ENCODE measurements at regions not wholly inside any gene's neighbourhood (a gene's known extent, or its start where the extent isn't known, plus 50 kb on each side); places are given as distances from the start of the nearest gene placed in this dataset.

GRCh38 chr4:82049294-82049693 lies 324.5 kb downstream of the HNRNPD start:
- no peak for TF ChIP-seq CTCF (conservative IDR thresholded peaks at IDR 0.05)
- no peak overlapping the region for H3K27ac ChIP-seq

GRCh38 chr4:82047731-82048130 lies 326.1 kb downstream of the HNRNPD start:
- no peak overlapping the region for H3K27ac ChIP-seq
- no peak for TF ChIP-seq CTCF (conservative IDR thresholded peaks at IDR 0.05)

GRCh38 chr4:82046796-82047195 lies 327.0 kb downstream of the HNRNPD start:
- H3K27ac ChIP-seq: no peak overlapping the region
- no peak for TF ChIP-seq CTCF (conservative IDR thresholded peaks at IDR 0.05)

- TF ChIP-seq CTCF (conservative IDR thresholded peaks at IDR 0.05): no peak
- H3K27ac ChIP-seq: no peak overlapping the region
Observed at GRCh38 chr4:82045267-82045666, 328.5 kb downstream of the HNRNPD start.

GRCh38 chr4:82044141-82044993 lies 329.4 kb downstream of the HNRNPD start:
- no peak overlapping the region; the same call in 1 of the 2 replicates for H3K27ac ChIP-seq
- no peak for TF ChIP-seq CTCF (conservative IDR thresholded peaks at IDR 0.05)

- TF ChIP-seq CTCF (conservative IDR thresholded peaks at IDR 0.05): no peak
- H3K27ac ChIP-seq: no peak overlapping the region; the same call in 1 of the 2 replicates
Observed at GRCh38 chr4:82043809-82044137, 330.0 kb downstream of the HNRNPD start.

GRCh38 chr4:82043081-82043808 lies 330.5 kb downstream of the HNRNPD start:
- no peak for TF ChIP-seq CTCF (conservative IDR thresholded peaks at IDR 0.05)
- H3K27ac ChIP-seq: no peak overlapping the region

Measured in VCaP (cell line).